Cardiac fibroblast (primary cell): ENCODE measurements at regions not wholly inside any gene's neighbourhood (a gene's known extent, or its start where the extent isn't known, plus 50 kb on each side); places are given as distances from the start of the nearest gene placed in this dataset.

ENCODE experiments used
- DNase-seq, 2 donors: peaks; one replicate each; pipeline versions ENCODE4 v3.0.0 to v3.0.0-alpha.2; 2010; ENCODE audit warnings: low read depth in 2 of 2
- H3K4me3 ChIP-seq, 2 donors: replicated peaks in 1 of 2; 1 replicate in 1 of 2; 2 replicates in 1 of 2; pipeline ENCODE4 v1.5.1; 2011; ENCODE audit warnings: low read depth in 2 of 2, low read length in 2 of 2, mild to moderate bottlenecking in 2 of 2, moderate library complexity in 1 of 2
- TF ChIP-seq, protein P1 (sequence below): IDR thresholded peaks from one replicate; pipeline ENCODE4 v1.5.1; 2011; ENCODE audit warnings: low read depth, mild to moderate bottlenecking, low read length, inconsistent platforms

DNA sequence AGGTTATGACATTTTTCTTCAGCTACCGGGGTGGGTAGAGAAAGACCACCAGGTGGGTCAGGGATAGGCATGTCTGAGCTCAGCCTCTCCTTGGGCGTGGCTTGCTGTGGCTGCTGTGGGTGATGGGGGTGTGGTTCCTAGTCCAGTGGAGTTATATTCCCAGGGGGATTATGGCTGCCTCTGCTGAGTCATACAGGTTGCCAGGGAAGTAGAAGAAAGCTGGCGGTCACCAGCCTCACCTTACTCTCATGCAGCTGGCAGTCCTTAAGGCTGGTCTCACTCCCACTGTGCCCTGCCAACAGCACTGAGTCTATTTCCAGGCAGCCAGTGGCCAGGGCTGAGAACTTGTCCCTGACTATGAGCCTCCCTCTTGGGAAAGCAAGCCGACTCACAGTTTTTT, 130.0 kb downstream of the SCP2D1 start:
- H3K4me3 ChIP-seq: no peak overlapping the region
- TF ChIP-seq, protein P1, sequence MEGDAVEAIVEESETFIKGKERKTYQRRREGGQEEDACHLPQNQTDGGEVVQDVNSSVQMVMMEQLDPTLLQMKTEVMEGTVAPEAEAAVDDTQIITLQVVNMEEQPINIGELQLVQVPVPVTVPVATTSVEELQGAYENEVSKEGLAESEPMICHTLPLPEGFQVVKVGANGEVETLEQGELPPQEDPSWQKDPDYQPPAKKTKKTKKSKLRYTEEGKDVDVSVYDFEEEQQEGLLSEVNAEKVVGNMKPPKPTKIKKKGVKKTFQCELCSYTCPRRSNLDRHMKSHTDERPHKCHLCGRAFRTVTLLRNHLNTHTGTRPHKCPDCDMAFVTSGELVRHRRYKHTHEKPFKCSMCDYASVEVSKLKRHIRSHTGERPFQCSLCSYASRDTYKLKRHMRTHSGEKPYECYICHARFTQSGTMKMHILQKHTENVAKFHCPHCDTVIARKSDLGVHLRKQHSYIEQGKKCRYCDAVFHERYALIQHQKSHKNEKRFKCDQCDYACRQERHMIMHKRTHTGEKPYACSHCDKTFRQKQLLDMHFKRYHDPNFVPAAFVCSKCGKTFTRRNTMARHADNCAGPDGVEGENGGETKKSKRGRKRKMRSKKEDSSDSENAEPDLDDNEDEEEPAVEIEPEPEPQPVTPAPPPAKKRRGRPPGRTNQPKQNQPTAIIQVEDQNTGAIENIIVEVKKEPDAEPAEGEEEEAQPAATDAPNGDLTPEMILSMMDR: no peak
- DNase-seq: no peak

DNA sequence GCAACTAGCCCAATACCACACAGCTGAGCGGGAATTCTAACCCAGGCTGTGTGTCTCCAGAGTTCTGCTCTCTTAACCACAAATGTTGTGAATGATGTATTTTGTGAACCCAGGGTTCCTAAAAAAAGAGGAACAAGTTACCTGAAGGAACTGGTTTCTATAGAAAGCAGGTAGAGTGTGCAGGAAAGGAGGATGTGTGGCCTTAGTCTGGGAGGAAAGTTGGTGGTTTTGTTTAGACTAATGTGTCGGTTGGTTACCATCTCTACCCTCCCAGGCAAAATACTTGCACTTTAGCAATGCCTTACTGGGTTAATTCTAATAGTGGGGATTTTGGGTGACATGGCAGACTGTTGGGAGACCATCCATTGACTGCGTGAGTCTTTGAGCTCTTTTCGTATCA, 143.3 kb downstream of the SCP2D1 start:
- TF ChIP-seq, protein P1: no peak
- no peak for DNase-seq

DNA sequence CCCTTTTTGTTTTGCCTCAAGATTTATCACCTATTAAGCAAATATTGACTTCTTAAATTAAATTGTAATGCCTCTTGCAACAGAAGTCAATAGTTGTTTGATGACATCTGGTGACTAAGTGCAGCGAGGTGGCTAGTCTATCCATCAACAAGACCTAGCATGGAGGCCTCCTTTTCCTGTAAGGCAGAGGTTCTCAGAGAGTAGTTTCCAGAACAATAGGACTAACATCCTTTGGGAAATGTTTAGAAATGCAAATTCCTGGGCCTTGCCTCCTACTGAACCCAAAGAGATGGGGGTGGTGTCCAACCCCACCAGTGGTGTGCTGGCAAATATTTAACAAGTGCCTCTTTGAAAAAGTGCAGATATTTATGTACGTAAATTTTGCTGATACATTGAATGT, 143.7 kb downstream of the SCP2D1 start:
- no peak overlapping the region for H3K4me3 ChIP-seq
- DNase-seq: no peak
- TF ChIP-seq, protein P1: no peak

More for the DNA sequence above, 143.3 kb downstream of the SCP2D1 start:
- H3K4me3 ChIP-seq: no peak overlapping the region

DNA sequence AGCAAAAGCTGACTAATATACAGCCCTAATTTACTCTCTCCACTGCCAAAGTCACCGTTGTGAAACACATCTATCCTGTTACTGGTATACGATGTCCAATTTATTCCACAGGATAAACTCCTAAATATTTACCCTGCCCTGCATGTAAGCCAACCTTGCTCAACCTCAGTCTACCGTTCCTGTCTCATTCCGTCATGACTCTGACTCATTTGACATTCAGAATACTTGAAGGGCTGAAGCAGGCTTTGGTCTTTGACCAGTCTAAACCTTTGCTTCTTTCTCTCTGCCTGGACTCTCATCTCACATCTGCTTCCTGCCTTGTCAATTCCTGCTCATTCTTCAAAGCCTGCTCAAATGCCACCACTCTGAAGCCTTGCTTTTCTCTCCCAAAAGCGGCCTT, 157.5 kb downstream of the SCP2D1 start:
- no peak for DNase-seq
- no peak overlapping the region for H3K4me3 ChIP-seq
- TF ChIP-seq, protein P1: no peak

DNA sequence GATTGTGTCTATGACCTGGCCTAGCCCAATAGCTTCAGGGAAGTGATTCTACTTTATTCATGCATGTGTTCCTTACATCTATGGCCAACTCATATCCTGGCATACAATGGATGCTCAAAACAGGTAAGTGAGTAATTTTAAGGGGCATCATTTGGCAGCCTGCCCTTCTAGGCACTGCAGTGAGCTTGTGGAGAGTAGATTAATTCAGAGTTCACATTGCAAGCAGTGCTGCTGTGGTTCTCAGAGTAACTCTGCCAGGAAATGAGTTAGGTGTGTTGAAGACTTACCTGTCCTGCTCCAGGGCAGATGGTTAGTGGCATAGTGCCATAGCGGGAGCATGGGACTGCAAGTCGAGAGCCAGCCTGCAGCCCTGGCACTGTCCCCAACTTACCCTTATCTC, 158.0 kb downstream of the SCP2D1 start:
- no peak for DNase-seq
- TF ChIP-seq, protein P1: no peak
- H3K4me3 ChIP-seq: no peak overlapping the region

DNA sequence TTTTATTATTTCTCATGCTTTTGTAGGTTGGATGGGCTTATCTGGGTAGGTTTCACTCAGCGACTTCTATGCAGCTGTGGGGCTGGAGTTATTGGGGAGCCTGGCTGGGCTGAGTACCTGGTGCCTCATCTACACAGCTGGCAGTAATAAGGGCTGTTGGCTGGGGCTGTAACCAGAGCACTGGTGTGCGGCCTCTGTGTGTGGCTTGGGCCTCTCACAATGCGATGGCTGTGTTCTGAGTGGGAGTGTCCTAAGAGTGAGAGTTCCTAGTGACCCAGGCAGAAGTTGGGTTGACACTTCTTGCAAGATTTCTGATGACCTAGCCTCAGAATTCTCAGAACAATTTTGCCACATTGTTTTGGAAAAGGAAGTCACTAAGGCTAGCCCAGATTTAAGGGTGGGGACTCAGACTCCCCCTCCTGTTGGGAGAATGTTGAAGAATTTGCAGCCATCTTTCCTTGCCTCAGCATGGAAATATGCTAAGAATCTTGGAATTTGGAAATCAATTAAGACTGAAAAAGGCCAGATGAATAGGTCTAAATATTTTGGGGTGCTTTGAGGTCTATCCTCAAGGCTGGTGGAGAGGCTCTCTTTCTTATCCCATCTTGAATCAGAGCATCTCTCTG, 158.8 kb downstream of the SCP2D1 start:
- H3K4me3 ChIP-seq: no peak overlapping the region
- DNase-seq: no peak
- TF ChIP-seq, protein P1: no peak

DNA sequence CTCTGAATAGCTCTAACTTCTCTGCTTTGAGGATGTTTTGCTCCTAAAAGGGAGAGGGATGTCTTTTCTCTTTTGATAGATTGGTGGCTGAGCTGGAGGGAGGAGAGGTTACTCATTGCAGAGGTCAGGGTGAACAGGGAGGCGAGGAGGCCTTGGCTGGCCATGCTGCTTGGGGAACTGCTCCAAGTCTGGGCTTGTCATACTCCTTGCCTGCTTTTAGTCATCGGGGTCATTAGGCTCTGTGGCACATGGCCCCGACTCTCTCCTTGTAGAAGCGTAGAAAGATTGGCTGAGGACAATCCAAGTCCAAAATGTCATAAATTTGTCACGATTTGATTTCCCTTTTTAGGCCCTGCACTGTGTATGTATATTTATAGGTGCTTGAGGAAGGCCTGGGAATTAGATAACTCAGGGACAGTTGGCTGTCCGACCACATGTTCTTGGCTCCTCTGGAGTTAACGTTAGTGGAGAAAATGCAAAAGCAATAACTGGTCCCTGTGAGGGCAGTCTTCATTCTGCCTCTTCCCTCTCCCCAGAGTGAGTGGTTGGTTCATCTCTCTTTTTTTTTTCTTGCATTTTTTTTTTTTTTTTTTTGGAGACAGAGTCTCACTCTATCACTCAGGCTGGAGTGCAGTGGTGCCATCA, 160.1 kb downstream of the SCP2D1 start:
- TF ChIP-seq, protein P1: no peak
- DNase-seq: no peak
- H3K4me3 ChIP-seq: no peak overlapping the region
